HS-5 (cell line): ENCODE measurements at regions not wholly inside any gene's neighbourhood (a gene's known extent, or its start where the extent isn't known, plus 50 kb on each side); places are given as distances from the start of the nearest gene placed in this dataset.
"Not testable (repeated sequence)": the region's sequence is repeated elsewhere in the genome, so short reads cannot be mapped to it uniquely, and the experiment has no call there.

Experiments
- DNase-seq: peaks from one replicate; pipeline ENCODE4 v3.0.0-alpha.2; 2012; ENCODE audit warnings: low read depth

GRCh38 chr4:49117951-49118350 is 131.9 kb downstream of the CWH43 start:
- DNase-seq = not testable (repeated sequence)

DNA sequence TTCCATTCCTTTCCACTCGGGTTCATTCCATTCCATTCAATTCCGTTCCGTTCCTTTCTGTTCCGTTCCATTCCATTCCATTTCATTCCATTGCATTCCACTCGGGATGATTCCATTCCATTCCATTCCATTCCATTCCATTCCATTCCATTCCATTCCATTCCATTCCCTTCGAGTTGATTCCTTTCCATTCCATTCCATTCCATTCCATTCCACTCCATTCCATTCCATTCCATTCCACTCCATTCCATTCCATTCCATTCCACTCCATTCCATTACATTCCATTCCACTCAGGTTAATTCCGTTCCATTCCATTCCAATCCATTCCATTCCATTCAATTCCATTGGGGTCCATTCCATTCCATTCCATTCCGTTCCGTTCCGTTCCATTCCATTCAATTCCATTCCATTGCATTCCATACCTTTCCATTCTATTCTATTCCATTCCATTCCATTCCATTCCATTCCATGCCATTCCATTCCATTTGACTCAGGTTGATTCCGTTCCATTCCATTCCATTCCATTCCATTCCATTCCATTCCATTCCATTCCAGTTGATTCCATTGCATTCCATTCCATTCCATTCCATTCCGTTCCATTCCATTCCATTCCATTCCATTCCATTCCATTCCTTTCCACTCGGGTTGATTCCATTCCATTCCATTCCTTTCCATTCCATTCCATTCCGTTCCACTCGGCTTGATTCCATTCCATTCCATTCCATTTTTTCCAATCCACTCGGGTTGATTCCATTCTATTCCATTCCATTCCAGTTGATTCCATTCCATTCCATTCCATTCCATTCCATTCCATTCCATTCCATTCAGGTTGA is 132.5 kb downstream of the CWH43 start:
- not testable (repeated sequence) for DNase-seq

DNA sequence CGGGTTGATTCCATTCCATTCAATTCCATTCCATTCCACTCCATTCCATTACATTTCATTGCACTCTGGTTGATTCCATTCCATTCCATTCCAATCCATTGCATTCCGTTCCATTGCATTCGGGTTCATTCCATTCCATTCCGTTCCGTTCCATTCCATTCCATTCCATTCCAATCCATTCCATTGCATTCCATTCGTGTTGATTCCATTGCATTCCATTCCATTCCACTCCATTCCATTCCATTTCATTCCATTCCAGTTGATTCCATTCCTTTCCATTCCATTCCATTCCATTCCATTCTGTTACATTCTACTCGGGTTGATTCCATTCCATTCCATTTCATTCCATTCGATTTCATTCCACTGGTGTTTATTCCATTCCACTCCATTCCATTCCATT is 133.3 kb downstream of the CWH43 start:
- not testable (repeated sequence) for DNase-seq

- DNase-seq = not testable (repeated sequence)
These were observed 134.1 kb downstream of the CWH43 start for GRCh38 chr4:49120042-49120779.

GRCh38 chr4:49120804-49121203 is 134.7 kb downstream of the CWH43 start:
- not testable (repeated sequence) for DNase-seq

GRCh38 chr4:49126443-49126842 is 140.4 kb downstream of the CWH43 start:
- DNase-seq = not testable (repeated sequence)

DNA sequence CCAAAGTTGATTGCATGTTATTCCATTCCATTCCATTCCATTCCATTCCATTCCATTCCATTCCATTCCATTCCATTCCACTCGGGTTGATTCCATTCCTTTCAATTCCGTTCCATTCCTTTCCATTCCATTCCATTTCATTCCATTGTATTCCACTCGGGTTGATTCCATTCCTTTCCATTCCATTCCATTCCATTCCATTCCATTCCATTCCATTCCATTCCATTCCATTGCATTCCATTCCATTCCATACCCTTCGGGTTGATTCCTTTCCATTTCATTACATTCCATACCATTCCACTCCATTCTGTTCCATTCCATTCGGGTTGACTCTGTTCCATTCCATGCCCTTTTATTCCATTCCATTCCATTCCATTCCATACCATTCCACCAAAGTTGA is 140.8 kb downstream of the CWH43 start:
- not testable (repeated sequence) for DNase-seq

- not testable (repeated sequence) for DNase-seq
These were observed 143.3 kb downstream of the CWH43 start for GRCh38 chr4:49129385-49129784.

DNA sequence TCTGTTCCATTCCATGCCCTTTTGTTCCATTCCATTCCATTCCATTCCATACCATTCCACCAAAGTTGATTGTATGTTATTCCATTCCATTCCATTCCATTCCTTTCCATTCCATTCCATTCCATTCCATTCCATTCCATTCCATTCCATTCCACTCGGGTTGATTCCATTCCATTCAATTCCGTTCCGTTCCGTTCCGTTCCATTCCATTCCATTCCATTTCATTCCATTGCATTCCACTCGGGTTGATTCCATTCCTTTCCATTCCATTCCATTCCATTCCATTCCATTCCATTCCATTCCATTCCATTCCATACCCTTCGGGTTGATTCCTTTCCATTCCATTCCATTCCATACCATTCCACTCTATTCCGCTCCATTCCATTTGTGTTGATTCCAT is 143.8 kb downstream of the CWH43 start:
- DNase-seq = not testable (repeated sequence)

DNA sequence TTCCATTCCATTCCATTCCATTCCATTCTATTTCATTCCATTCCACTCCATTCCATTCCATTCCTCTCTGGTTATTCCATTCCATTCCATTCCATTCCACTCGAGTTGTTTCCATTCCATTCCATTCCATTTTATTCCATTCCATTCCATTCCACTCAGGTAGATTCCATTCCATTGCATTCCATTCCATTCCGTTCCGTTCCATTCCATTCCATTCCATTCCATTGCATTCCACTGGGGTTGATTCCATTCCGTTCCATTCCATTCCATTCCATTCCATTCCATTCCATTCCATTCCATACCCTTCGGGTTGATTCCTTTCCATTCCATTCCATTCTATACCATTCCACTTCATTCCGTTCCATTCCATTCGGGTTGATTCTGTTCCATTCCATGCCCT is 144.6 kb downstream of the CWH43 start:
- not testable (repeated sequence) for DNase-seq

- not testable (repeated sequence) for DNase-seq
These were observed 151.0 kb downstream of the CWH43 start for GRCh38 chr4:49137043-49137442.

- not testable (repeated sequence) for DNase-seq
These were observed 151.9 kb downstream of the CWH43 start for GRCh38 chr4:49137961-49138360.

DNA sequence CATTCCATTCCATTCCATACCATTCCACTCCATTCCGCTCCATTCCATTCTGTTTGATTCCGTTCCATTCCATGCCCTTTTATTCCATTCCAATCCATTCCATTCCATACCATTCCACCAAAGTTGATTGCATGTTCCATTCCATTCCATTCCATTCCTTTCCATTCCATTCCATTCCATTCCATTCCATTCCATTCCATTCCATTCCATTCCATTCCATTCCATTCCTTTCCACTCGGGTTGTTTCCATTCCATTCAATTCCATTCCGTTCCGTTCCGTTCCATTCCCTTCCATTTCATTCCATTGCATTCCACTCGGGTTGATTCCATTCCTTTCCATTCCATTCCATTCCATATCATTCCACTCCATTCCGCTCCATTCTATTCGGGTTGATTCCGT is 152.7 kb downstream of the CWH43 start:
- not testable (repeated sequence) for DNase-seq

- DNase-seq = not testable (repeated sequence)
These were observed 153.4 kb downstream of the CWH43 start for GRCh38 chr4:49139513-49139912.

DNA sequence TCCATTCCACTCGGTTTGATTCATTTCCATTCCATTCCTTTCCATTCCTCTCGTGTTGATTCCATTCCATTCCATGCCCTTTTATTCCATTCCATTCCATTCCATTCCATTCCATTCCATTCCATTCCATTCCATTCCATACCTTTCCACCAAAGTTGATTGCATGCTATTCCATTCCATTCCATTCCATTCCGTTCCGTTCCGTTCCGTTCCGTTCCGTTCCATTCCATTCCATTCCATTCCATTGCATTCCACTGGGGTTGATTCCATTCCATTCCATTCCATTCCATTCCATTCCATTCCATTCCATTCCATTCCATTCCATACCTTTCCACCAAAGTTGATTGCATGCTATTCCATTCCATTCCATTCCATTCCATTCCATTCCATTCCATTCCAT is 154.3 kb downstream of the CWH43 start:
- not testable (repeated sequence) for DNase-seq

DNA sequence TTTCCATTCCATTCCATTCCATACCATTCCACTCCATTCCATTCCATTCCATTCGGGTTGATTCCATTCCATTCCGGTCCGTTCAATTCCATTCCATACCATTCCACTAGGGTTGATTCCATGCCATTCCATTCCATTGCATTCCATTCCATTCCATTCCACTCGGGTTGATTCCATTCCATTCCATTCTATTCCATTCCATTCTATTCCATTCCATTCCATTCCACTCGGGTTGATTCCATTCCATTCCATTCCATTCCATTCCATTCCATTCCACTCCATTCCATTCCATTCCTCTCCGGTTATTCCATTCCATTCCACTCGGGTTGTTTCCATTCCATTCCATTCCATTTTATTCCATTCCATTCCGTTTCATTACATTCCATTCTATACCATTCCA is 155.9 kb downstream of the CWH43 start:
- not testable (repeated sequence) for DNase-seq

GRCh38 chr4:49147143-49147542 is 161.1 kb downstream of the CWH43 start:
- not testable (repeated sequence) for DNase-seq

DNA sequence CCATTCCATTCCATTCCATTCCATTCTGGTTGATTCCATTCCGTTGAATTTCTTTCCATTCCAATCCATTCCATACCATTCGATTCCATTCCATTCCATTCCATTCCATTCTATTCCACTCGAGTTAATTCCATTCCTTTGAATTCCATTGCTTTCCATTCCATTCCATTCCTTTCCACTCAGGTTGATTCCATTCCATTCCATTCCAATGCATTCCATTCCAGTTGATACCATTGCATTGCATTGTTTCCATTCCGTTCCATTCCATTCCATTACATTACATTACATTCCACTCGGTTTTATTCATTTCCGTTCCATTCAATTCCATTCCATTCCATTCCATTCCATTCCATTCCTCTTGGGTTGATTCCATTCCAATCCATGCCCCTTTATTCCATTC is 161.5 kb downstream of the CWH43 start:
- DNase-seq = not testable (repeated sequence)

- peak; percentile 78 for DNase-seq
These were observed 163.2 kb downstream of the CWH43 start for GRCh38 chr4:49149006-49149975.

DNA sequence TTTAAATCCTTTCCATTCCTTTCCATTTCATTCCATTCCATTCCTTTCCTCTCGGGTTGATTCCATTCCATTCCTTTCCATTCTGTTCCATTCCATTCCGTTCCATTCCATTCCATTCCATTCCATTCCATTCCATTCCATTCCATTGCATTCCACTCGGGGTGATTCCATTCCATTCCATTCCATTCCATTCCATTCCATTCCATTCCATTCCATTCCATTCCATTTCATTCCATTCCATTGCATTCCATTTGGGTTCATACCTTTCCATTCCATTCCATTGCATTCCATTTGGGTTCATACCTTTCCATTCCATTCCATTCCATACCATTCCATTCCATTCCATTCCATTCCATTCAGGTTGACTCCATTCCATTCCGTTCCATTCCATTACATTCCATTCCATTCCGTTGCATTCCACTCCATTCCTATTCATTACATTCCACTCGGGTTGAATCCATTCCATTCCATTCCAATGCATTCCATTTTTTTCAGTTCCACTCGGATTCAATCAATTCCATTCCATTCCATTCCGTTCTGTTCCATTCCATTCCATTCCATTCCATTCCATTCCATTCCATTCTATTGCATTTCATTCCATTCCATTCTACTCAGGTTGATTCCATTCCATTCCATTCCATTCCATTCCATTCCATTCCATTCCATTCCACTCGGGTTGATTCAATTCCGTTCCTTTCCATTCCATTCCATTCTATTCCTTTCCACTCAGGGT is 164.4 kb downstream of the CWH43 start:
- DNase-seq = not testable (repeated sequence)

DNA sequence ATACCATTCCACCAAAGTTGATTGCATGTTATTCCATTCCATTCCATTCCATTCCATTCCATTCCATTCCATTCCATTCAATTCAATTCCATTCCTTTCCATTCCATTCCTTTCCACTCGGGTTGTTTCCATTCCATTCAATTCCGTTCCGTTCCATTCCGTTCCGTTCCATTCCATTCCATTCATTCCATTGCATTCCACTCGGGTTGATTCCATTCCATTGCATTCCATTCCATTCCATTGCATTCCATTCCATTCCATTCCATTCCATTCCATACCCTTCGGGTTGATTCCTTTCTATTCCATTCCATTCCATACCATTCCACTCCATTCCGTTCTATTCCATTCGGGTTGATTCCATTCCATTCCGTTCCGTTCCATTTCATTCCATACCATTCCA is 166.9 kb downstream of the CWH43 start:
- not testable (repeated sequence) for DNase-seq
